GM23248 (cell line): ENCODE measurements at regions not wholly inside any gene's neighbourhood (a gene's known extent, or its start where the extent isn't known, plus 50 kb on each side); places are given as distances from the start of the nearest gene placed in this dataset.

ENCODE experiments used
- EZH2 ChIP-seq: fragments of 200-600 bp; sonication (generic); IDR thresholded peaks from 2 replicates; pipeline ENCODE4 v1.6.1; 2018; ENCODE audit warnings: antibody characterized with exemption, mild to moderate bottlenecking; ENCODE audit not compliant: insufficient read depth, poor library complexity, severe bottlenecking
- EZH2phosphoT487 ChIP-seq: fragments of 200-600 bp; sonication (generic); IDR thresholded peaks from 2 replicates; pipeline ENCODE4 v1.6.1; 2018; ENCODE audit warnings: antibody characterized with exemption, moderate library complexity, mild to moderate bottlenecking, low read depth; ENCODE audit not compliant: insufficient read depth

- no peak for TF ChIP-seq EZH2phosphoT487
- no peak for TF ChIP-seq EZH2
Observed at GRCh38 chr10:28091913-28092312, 93.0 kb upstream of the ODAD2 start.
